Suprapubic skin (tissue), 4 donors: ENCODE measurements at regions not wholly inside any gene's neighbourhood (a gene's known extent, or its start where the extent isn't known, plus 50 kb on each side); places are given as distances from the start of the nearest gene placed in this dataset.

Experiments
- EP300 ChIP-seq: sonication (generic); formaldehyde crosslinking; IDR thresholded peaks from one replicate; pipeline ENCODE4 v1.6.1; 2017; ENCODE audit warnings: antibody characterized with exemption
- POLR2A ChIP-seq, 2 donors: fragments of 450-650 bp; IDR thresholded peaks; one replicate each; pipeline ENCODE4 v1.6.1; 2017; ENCODE audit warnings: antibody characterized with exemption in 2 of 2, mild to moderate bottlenecking in 2 of 2, moderate library complexity in 2 of 2
- POLR2AphosphoS5 ChIP-seq, 3 donors: sonication (generic); formaldehyde crosslinking; IDR thresholded peaks; one replicate each; pipeline ENCODE4 v1.6.1; 2017; ENCODE audit warnings: antibody characterized with exemption in 3 of 3
- TF ChIP-seq, protein P1 (sequence below), 2 donors: fragments of 200-600 bp in 1 of 2; fragments of 450-650 bp in 1 of 2; sonication (generic) in 1 of 2; IDR thresholded peaks; one replicate each; pipeline ENCODE4 v1.5.1; 2016 to 2019; ENCODE audit warnings: antibody characterized with exemption in 2 of 2, mild to moderate bottlenecking in 1 of 2, moderate library complexity in 1 of 2

DNA sequence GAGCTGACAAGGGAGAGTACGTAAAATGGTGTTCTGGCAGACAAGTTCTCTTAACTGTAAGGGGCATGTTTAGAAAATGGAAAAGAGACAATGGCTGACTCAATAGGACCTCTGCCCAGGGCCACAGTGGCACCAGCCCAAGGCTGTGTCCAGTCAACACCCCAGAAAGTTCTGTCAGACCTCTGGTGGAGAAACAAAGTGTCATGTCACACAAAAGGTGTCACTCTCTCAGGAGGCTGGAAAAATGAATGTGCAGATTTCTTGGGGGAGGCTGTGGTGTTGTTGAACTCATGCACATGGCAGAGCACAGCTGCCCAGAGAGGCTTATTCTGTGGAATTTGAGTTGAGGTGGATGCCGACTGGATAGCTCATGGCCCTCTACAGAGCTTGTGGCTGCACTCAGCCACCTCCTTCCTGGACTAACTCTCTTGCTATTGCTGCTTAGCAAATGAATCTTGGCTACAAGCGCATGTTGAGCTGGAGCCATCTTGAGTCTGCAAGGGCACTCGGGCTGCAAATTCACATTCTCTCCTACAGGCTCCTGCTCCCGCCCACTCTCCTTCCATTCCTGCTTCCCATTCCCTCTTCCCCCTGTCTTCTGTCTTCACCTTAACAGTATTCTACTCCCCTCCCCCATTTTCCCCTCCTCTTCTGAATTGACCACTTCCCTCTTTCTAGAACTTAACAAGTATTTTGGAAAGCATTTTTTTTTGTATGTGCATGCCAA lies 55.8 kb upstream of the SLC7A14 start:
- TF ChIP-seq, protein P1, sequence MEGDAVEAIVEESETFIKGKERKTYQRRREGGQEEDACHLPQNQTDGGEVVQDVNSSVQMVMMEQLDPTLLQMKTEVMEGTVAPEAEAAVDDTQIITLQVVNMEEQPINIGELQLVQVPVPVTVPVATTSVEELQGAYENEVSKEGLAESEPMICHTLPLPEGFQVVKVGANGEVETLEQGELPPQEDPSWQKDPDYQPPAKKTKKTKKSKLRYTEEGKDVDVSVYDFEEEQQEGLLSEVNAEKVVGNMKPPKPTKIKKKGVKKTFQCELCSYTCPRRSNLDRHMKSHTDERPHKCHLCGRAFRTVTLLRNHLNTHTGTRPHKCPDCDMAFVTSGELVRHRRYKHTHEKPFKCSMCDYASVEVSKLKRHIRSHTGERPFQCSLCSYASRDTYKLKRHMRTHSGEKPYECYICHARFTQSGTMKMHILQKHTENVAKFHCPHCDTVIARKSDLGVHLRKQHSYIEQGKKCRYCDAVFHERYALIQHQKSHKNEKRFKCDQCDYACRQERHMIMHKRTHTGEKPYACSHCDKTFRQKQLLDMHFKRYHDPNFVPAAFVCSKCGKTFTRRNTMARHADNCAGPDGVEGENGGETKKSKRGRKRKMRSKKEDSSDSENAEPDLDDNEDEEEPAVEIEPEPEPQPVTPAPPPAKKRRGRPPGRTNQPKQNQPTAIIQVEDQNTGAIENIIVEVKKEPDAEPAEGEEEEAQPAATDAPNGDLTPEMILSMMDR (IDR thresholded peaks at IDR 0.05) = no peak
- TF ChIP-seq POLR2A (IDR thresholded peaks at IDR 0.05) (no peak), POLR2AphosphoS5 (IDR thresholded peaks at IDR 0.05) (no peak), EP300 (no peak)
